ENCODE measurements at regions not wholly inside any gene's neighbourhood (a gene's known extent, or its start where the extent isn't known, plus 50 kb on each side); places are given as distances from the start of the nearest gene placed in this dataset.

- Mint-ChIP-seq H3K27me3 (ENCODE audit: unreplicated experiment) (no peaks in the 10 kb centered on the region), H3K9me3 (ENCODE audit: unreplicated experiment) (no peaks in the 10 kb centered on the region), H3K27ac (ENCODE audit: unreplicated experiment) (peak overlapping the region; percentile 53), H3K36me3 (ENCODE audit: low read depth, unreplicated experiment) (no peaks in the 10 kb centered on the region), H3K4me3 (ENCODE audit: unreplicated experiment) (no peak overlapping the region), H3K4me1 (ENCODE audit: unreplicated experiment) (peaks cover 11% of the 10 kb centered on the region)
- TF ChIP-seq CTCF (IDR thresholded peaks at IDR 0.05; ENCODE audit: unreplicated experiment): no peak
- DNase-seq (ENCODE audit: low spot score): no peak
These were observed 615.9 kb upstream of the FAT3 start for GRCh38 chr11:91608677-91609076.

GRCh38 chr11:91596111-91596510 is 628.5 kb upstream of the FAT3 start:
- no peaks in the 10 kb centered on the region for H3K9me3 Mint-ChIP-seq (ENCODE audit: unreplicated experiment)
- no peak for TF ChIP-seq CTCF (IDR thresholded peaks at IDR 0.05; ENCODE audit: unreplicated experiment)
- no peaks in the 10 kb centered on the region for H3K36me3 Mint-ChIP-seq (ENCODE audit: low read depth, unreplicated experiment)
- H3K4me3 Mint-ChIP-seq (ENCODE audit: unreplicated experiment): no peak overlapping the region
- no peaks in the 10 kb centered on the region for H3K4me1 Mint-ChIP-seq (ENCODE audit: unreplicated experiment)
- H3K27me3 Mint-ChIP-seq (ENCODE audit: unreplicated experiment): peaks cover 2% of the 10 kb centered on the region
- DNase-seq (ENCODE audit: low spot score): no peak
- no peak overlapping the region for H3K27ac Mint-ChIP-seq (ENCODE audit: unreplicated experiment)

GRCh38 chr11:91591021-91591420 is 633.6 kb upstream of the FAT3 start:
- DNase-seq (ENCODE audit: low spot score): no peak
- H3K9me3 Mint-ChIP-seq (ENCODE audit: unreplicated experiment): no peaks in the 10 kb centered on the region
- H3K36me3 Mint-ChIP-seq (ENCODE audit: low read depth, unreplicated experiment): no peaks in the 10 kb centered on the region
- H3K4me3 Mint-ChIP-seq (ENCODE audit: unreplicated experiment): no peak overlapping the region
- no peak for TF ChIP-seq CTCF (IDR thresholded peaks at IDR 0.05; ENCODE audit: unreplicated experiment)
- H3K27me3 Mint-ChIP-seq (ENCODE audit: unreplicated experiment): peaks cover 2% of the 10 kb centered on the region
- no peak overlapping the region for H3K27ac Mint-ChIP-seq (ENCODE audit: unreplicated experiment)
- H3K4me1 Mint-ChIP-seq (ENCODE audit: unreplicated experiment): no peaks in the 10 kb centered on the region

GRCh38 chr11:91587131-91587530 is 637.5 kb upstream of the FAT3 start:
- no peak overlapping the region for H3K4me3 Mint-ChIP-seq (ENCODE audit: unreplicated experiment)
- H3K27me3 Mint-ChIP-seq (ENCODE audit: unreplicated experiment): no peaks in the 10 kb centered on the region
- no peaks in the 10 kb centered on the region for H3K9me3 Mint-ChIP-seq (ENCODE audit: unreplicated experiment)
- H3K36me3 Mint-ChIP-seq (ENCODE audit: low read depth, unreplicated experiment): no peaks in the 10 kb centered on the region
- no peak for TF ChIP-seq CTCF (IDR thresholded peaks at IDR 0.05; ENCODE audit: unreplicated experiment)
- no peak overlapping the region for H3K27ac Mint-ChIP-seq (ENCODE audit: unreplicated experiment)
- no peaks in the 10 kb centered on the region for H3K4me1 Mint-ChIP-seq (ENCODE audit: unreplicated experiment)
- DNase-seq (ENCODE audit: low spot score): no peak

- Mint-ChIP-seq H3K4me1 (ENCODE audit: unreplicated experiment) (no peaks in the 10 kb centered on the region), H3K4me3 (ENCODE audit: unreplicated experiment) (no peak overlapping the region)
These were observed 639.4 kb upstream of the FAT3 start for GRCh38 chr11:91585035-91585801.

More at GRCh38 chr11:91585035-91585801, 639.4 kb upstream of the FAT3 start:
- no peak overlapping the region for H3K27ac Mint-ChIP-seq (ENCODE audit: unreplicated experiment)
- H3K27me3 Mint-ChIP-seq (ENCODE audit: unreplicated experiment): no peaks in the 10 kb centered on the region
- no peak for TF ChIP-seq CTCF (IDR thresholded peaks at IDR 0.05; ENCODE audit: unreplicated experiment)
- no peaks in the 10 kb centered on the region for H3K9me3 Mint-ChIP-seq (ENCODE audit: unreplicated experiment)
- no peak for DNase-seq (ENCODE audit: low spot score)
- no peaks in the 10 kb centered on the region for H3K36me3 Mint-ChIP-seq (ENCODE audit: low read depth, unreplicated experiment)
